Spleen (tissue), 11 donors: ENCODE measurements at regions not wholly inside any gene's neighbourhood (a gene's known extent, or its start where the extent isn't known, plus 50 kb on each side); places are given as distances from the start of the nearest gene placed in this dataset.

ENCODE experiments used
- DNase-seq: peaks from one replicate; pipeline ENCODE4 v3.0.0-alpha.2; 2020
- H3K27ac ChIP-seq, 8 donors: fragments of 200-600 bp; sonication (generic) in 7 of 8; 1 replicate in 4 of 8; 2 replicates in 4 of 8; pipeline versions ENCODE4 v1.5.0 to v1.8.0; 2016 to 2021; ENCODE audit warnings: inconsistent platforms in 4 of 8, mild to moderate bottlenecking in 4 of 8, moderate library complexity in 1 of 8
- H3K27me3 ChIP-seq, 7 donors: fragments of 200-600 bp; sonication (generic) in 6 of 7; replicated peaks in 1 of 7; 1 replicate in 4 of 7; 2 replicates in 3 of 7; pipeline versions ENCODE4 v1.5.0 to v1.8.0; 2016 to 2021; ENCODE audit warnings: inconsistent platforms in 3 of 7, mild to moderate bottlenecking in 1 of 7
- H3K36me3 ChIP-seq, 6 donors: fragments of 200-600 bp; sonication (generic) in 5 of 6; 1 replicate in 4 of 6; 2 replicates in 2 of 6; pipeline versions ENCODE4 v1.5.0 to v1.8.0; 2016 to 2021; ENCODE audit warnings: inconsistent platforms in 2 of 6
- H3K4me1 ChIP-seq, 6 donors: fragments of 200-600 bp; sonication (generic) in 5 of 6; 1 replicate in 3 of 6; 2 replicates in 3 of 6; pipeline versions ENCODE4 v1.5.0 to v1.8.0; 2016 to 2021; ENCODE audit warnings: inconsistent platforms in 3 of 6
- H3K4me3 ChIP-seq, 8 donors: fragments of 200-600 bp; sonication (generic) in 7 of 8; 1 replicate in 4 of 8; 2 replicates in 4 of 8; pipeline versions ENCODE4 v1.5.0 to v1.8.0; 2016 to 2021; ENCODE audit warnings: inconsistent platforms in 4 of 8, mild to moderate bottlenecking in 4 of 8, moderate library complexity in 2 of 8
- H3K9me3 ChIP-seq, 8 donors: fragments of 200-600 bp; sonication (generic) in 7 of 8; 1 replicate in 4 of 8; 2 replicates in 4 of 8; pipeline versions ENCODE4 v1.5.0 to v1.8.0; 2016 to 2021; ENCODE audit warnings: inconsistent platforms in 4 of 8
- CTCF ChIP-seq, 11 experiments: fragments of 200-600 bp in 7 of 11; fragments of 450-650 bp in 4 of 11; sonication (generic) in 4 of 11; IDR thresholded peaks in 8 of 11; conservative IDR thresholded peaks in 3 of 11; 1 replicate in 7 of 11; 2 replicates in 4 of 11; pipeline versions ENCODE4 v1.4.0 to v1.8.0; 2016 to 2021; ENCODE audit warnings: antibody characterized with exemption in 11 of 11, inconsistent platforms in 4 of 11, mild to moderate bottlenecking in 1 of 11
- POLR2A ChIP-seq, 3 donors: fragments of 450-650 bp; IDR thresholded peaks; one replicate each; pipeline ENCODE4 v1.5.1; 2017; ENCODE audit warnings: antibody characterized with exemption in 3 of 3, mild to moderate bottlenecking in 1 of 3
- POLR2AphosphoS5 ChIP-seq, 3 donors: sonication (generic); formaldehyde crosslinking; IDR thresholded peaks; one replicate each; pipeline ENCODE4 v1.5.1; 2017; ENCODE audit warnings: antibody characterized with exemption in 3 of 3
- WGBS, 5 donors: extraction: QIAGEN DNeasy Blood & Tissue Kit in 3 of 5; methylation state at CpG; one replicate each; pipeline versions ENCODE4 v1.1.5 to v1.1.7; 2013 to 2018; 5-methylcytosine and 5-hydroxymethylcytosine counted together
- intact Hi-C: fragments of 100-400 bp; cut with DNase I; formaldehyde crosslinking; loops from one replicate; pipeline ENCODE4 v1.15.0; 2023; ENCODE audit warnings: low total_unique reads
- donor health status: healthy with polysubstance abuse.
- donor health status: DM: no; HTN: no; CAD: no; lungs with moderate emphysema.
- donor health status: DM: no; HTN: no; CAD: no.
- donor health status: Bipolar disorder and iron deficiency.
- donor health status: healthy.
- donor health status: DM: no; HTN: no; CAD: no.
- donor health status: DM: yes; HTN: yes; CAD: no.

GRCh38 chr3:13750215-13750614 is 129.7 kb downstream of the WNT7A start:
- Histone ChIP-seq H3K27me3 (peaks cover 0 to 17% (median 0%) of the 10 kb centered on the region in 7 donors), H3K27ac (no peak overlapping the region), H3K4me1 (peaks cover 0 to 9% (median 2%) of the 10 kb centered on the region in 6 donors), H3K4me3 (no peak overlapping the region), H3K36me3 (no peaks in the 10 kb centered on the region), H3K9me3 (peaks cover 0 to 9% (median 7%) of the 10 kb centered on the region in 8 donors)
- no peak for DNase-seq
- WGBS, 5 donors: 60 to 99% (median 93%) methylated on average over 5 of the region's 5 CpGs
- TF ChIP-seq POLR2A (IDR thresholded peaks at IDR 0.05): no peak
- no peak for TF ChIP-seq POLR2AphosphoS5 (IDR thresholded peaks at IDR 0.05)
- no peak for TF ChIP-seq CTCF (IDR thresholded peaks at IDR 0.05 in 8 of 11, conservative IDR thresholded peaks at IDR 0.05 in 3 of 11)
- intact Hi-C loops: no loop called here

- TF ChIP-seq POLR2AphosphoS5 (IDR thresholded peaks at IDR 0.05) (no peak), CTCF (IDR thresholded peaks at IDR 0.05 in 8 of 11, conservative IDR thresholded peaks at IDR 0.05 in 3 of 11) (no peak), POLR2A (IDR thresholded peaks at IDR 0.05) (no peak)
- H3K4me1 ChIP-seq: peaks cover 0 to 9% (median 2%) of the 10 kb centered on the region in 6 donors
- H3K27ac ChIP-seq: no peak overlapping the region
- H3K36me3 ChIP-seq: no peaks in the 10 kb centered on the region
- 76 to 86% (median 81%) methylated on average over 14 of the region's 14 CpGs for WGBS, 5 donors
- peaks cover 0 to 6% (median under 1%) of the 10 kb centered on the region in 8 donors for H3K9me3 ChIP-seq
- no peak overlapping the region for H3K4me3 ChIP-seq
- peaks cover 0 to 18% (median 0%) of the 10 kb centered on the region in 7 donors for H3K27me3 ChIP-seq
- DNase-seq: no peak
- intact Hi-C loops: no loop called here
Measured at GRCh38 chr3:13749063-13749764, 130.7 kb downstream of the WNT7A start.

- Histone ChIP-seq H3K27ac (no peak overlapping the region), H3K4me3 (no peak overlapping the region), H3K4me1 (peaks cover 0 to 9% (median 2%) of the 10 kb centered on the region in 6 donors), H3K36me3 (no peaks in the 10 kb centered on the region), H3K27me3 (peaks cover 0 to 18% (median 0%) of the 10 kb centered on the region in 7 donors), H3K9me3 (peaks cover 0 to 14% (median 3%) of the 10 kb centered on the region in 8 donors)
- TF ChIP-seq POLR2AphosphoS5 (IDR thresholded peaks at IDR 0.05) (no peak), CTCF (IDR thresholded peaks at IDR 0.05 in 8 of 11, conservative IDR thresholded peaks at IDR 0.05 in 3 of 11) (no peak), POLR2A (IDR thresholded peaks at IDR 0.05) (no peak)
- intact Hi-C loops: no loop called here
- WGBS, 5 donors: 85 to 88% (median 87%) methylated on average over 17 of the region's 17 CpGs
- DNase-seq: no peak
Measured at GRCh38 chr3:13748276-13748879, 131.5 kb downstream of the WNT7A start.

- intact Hi-C loops: no loop called here
- H3K4me1 ChIP-seq: peaks cover 0 to 9% (median 2%) of the 10 kb centered on the region in 6 donors
- H3K27me3 ChIP-seq: peaks cover 0 to 20% (median 0%) of the 10 kb centered on the region in 7 donors
- no peak for TF ChIP-seq CTCF (IDR thresholded peaks at IDR 0.05 in 8 of 11, conservative IDR thresholded peaks at IDR 0.05 in 3 of 11)
- no peak for TF ChIP-seq POLR2AphosphoS5 (IDR thresholded peaks at IDR 0.05)
- TF ChIP-seq POLR2A (IDR thresholded peaks at IDR 0.05): no peak
- H3K4me3 ChIP-seq: no peak overlapping the region
- H3K27ac ChIP-seq: no peak overlapping the region
- H3K9me3 ChIP-seq: peaks cover 0 to 21% (median 9%) of the 10 kb centered on the region in 8 donors
- DNase-seq: no peak
- 83 to 93% (median 88%) methylated on average over 4 to 5 of the region's 5 CpGs for WGBS, 5 donors
- no peaks in the 10 kb centered on the region for H3K36me3 ChIP-seq
Measured at GRCh38 chr3:13747627-13748026, 132.2 kb downstream of the WNT7A start.
